Osteoblast (primary cell): ENCODE measurements at regions not wholly inside any gene's neighbourhood (a gene's known extent, or its start where the extent isn't known, plus 50 kb on each side); places are given as distances from the start of the nearest gene placed in this dataset.

Experiments
- DNase-seq: peaks from one replicate; pipeline ENCODE4 v3.0.0; 2011; ENCODE audit warnings: low spot score, mixed read lengths; ENCODE audit not compliant: insufficient read length; ENCODE audit errors: missing footprints
- H2AFZ ChIP-seq: 2 replicates; pipeline ENCODE4 v1.6.0; 2011; ENCODE audit warnings: mild to moderate bottlenecking, low read length
- H3K27ac ChIP-seq: 2 replicates; pipeline ENCODE4 v1.5.1; 2011; ENCODE audit warnings: mild to moderate bottlenecking, low read depth, low read length, moderate library complexity
- H3K27me3 ChIP-seq: 2 replicates; pipeline ENCODE4 v1.6.0; 2012; ENCODE audit warnings: mild to moderate bottlenecking, control low read depth, inconsistent platforms, low read length, moderate library complexity; ENCODE audit not compliant: insufficient read depth
- H3K36me3 ChIP-seq: 2 replicates; pipeline ENCODE4 v1.5.1; 2011; ENCODE audit warnings: mild to moderate bottlenecking, low read length, control low read depth, moderate library complexity; ENCODE audit not compliant: insufficient read depth
- H3K4me1 ChIP-seq: 2 replicates; pipeline ENCODE4 v1.5.1; 2011; ENCODE audit warnings: mild to moderate bottlenecking, low read length, control low read depth, moderate library complexity; ENCODE audit not compliant: insufficient read depth
- H3K4me2 ChIP-seq: 2 replicates; pipeline ENCODE4 v1.6.0; 2011; ENCODE audit warnings: mild to moderate bottlenecking, low read length; ENCODE audit not compliant: insufficient read depth
- H3K4me3 ChIP-seq: fragments of 200-600 bp; sonication (generic); 3 replicates; pipeline ENCODE4 v1.5.1; 2012; ENCODE audit warnings: mild to moderate bottlenecking, low read length, inconsistent platforms; ENCODE audit not compliant: insufficient read depth
- H3K79me2 ChIP-seq: 2 replicates; pipeline ENCODE4 v1.6.0; 2012; ENCODE audit warnings: mild to moderate bottlenecking, low read length, control low read depth, inconsistent platforms; ENCODE audit not compliant: insufficient read depth
- H3K9me3 ChIP-seq: 2 replicates; pipeline ENCODE4 v1.5.1; 2011; ENCODE audit warnings: low read depth, low read length, control low read depth
- H4K20me1 ChIP-seq: 2 replicates; pipeline ENCODE4 v1.6.0; 2012; ENCODE audit warnings: mild to moderate bottlenecking, low read length, control low read depth; ENCODE audit not compliant: insufficient read depth
- TF ChIP-seq, protein P1 (sequence below): IDR thresholded peaks from 2 replicates; pipeline ENCODE4 v1.5.1; 2011; ENCODE audit warnings: mild to moderate bottlenecking, low read depth, low read length, moderate library complexity; ENCODE audit errors: extremely low read depth

DNA sequence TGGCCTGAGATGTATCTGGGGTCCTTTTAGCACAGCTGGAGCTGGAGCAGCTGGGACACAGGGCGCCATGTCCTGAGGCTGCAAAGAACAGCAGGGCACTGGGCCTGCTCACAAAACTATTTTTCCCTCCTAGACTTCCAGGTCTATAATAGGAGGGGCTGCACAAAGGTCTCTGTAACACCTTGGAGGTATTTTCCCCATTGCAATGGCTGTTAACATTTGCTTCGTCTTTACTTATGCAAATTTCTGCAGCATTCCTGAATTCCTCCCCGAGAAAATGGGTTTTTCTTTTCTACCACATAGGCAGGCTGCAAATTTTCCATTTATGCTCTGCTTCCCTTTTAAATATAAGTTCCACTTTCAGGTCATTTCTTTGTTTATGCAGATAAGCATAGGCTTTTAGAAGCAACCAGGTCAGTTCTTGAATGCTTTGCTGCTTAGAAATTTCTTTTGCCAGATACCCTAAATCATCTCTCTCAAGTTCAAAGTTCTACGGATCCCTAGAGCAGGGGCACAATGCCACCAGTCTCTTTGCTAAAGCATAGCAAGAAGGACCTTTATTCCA lies 130.8 kb downstream of the PCSK1 start:
- no peak for DNase-seq

DNA sequence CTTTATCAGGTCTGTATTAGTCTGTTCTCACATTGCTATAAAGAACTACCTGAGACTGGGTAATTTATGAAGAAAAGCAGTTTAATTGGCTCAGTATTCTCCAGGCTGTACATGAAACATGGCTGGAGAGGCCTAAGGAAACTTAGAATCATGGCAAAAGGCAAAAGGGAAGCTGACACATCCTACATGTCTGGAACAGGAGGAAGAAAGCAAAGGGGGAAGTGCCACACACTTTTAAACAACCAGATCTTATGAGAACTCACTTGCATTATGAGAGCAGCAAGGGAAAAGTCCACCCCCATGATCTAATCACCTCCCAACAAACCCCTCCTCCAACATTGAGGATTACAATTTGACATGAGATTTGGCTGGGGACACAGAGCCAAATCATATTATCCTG lies 132.1 kb downstream of the PCSK1 start:
- no peak for DNase-seq
- Histone ChIP-seq H3K36me3 (no peaks in the 10 kb centered on the region), H3K9me3 (no peaks in the 10 kb centered on the region), H2AFZ (no peak overlapping the region), H3K4me1 (peaks cover 21% of the 10 kb centered on the region), H3K27me3 (no peaks in the 10 kb centered on the region), H4K20me1 (no peaks in the 10 kb centered on the region), H3K79me2 (no peaks in the 10 kb centered on the region), H3K4me3 (no peak overlapping the region), H3K27ac (no peak overlapping the region), H3K4me2 (no peak overlapping the region)
- TF ChIP-seq, protein P1, sequence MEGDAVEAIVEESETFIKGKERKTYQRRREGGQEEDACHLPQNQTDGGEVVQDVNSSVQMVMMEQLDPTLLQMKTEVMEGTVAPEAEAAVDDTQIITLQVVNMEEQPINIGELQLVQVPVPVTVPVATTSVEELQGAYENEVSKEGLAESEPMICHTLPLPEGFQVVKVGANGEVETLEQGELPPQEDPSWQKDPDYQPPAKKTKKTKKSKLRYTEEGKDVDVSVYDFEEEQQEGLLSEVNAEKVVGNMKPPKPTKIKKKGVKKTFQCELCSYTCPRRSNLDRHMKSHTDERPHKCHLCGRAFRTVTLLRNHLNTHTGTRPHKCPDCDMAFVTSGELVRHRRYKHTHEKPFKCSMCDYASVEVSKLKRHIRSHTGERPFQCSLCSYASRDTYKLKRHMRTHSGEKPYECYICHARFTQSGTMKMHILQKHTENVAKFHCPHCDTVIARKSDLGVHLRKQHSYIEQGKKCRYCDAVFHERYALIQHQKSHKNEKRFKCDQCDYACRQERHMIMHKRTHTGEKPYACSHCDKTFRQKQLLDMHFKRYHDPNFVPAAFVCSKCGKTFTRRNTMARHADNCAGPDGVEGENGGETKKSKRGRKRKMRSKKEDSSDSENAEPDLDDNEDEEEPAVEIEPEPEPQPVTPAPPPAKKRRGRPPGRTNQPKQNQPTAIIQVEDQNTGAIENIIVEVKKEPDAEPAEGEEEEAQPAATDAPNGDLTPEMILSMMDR: no peak

More for the DNA sequence above, 130.8 kb downstream of the PCSK1 start:
- TF ChIP-seq, protein P1: no peak
- Histone ChIP-seq H3K4me3 (no peak overlapping the region), H3K4me2 (no peak overlapping the region), H2AFZ (no peak overlapping the region), H3K36me3 (no peaks in the 10 kb centered on the region), H3K27ac (no peak overlapping the region), H3K4me1 (peaks cover 12% of the 10 kb centered on the region), H4K20me1 (no peaks in the 10 kb centered on the region), H3K9me3 (no peaks in the 10 kb centered on the region), H3K27me3 (no peaks in the 10 kb centered on the region), H3K79me2 (no peaks in the 10 kb centered on the region)

DNA sequence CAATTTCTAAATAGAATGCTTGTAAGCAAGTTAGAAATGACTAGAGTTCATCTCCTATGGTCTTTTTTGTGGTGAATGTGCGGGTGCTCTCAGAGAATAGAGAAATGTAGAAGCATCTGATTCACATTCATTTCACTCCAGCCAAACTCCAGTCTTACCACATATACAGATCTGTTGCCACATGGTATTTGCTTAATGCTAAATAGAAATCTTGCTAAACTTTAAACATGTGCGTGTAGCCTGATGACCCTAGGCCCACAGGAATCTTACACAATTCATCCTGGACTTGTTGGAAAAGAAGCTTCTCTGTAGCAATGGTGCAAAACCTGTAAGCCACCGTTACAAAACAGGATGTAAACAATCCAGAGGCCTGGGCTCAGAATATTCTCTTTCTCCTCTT lies 135.2 kb downstream of the PCSK1 start:
- peak overlapping the region; percentile 89 for H3K27ac ChIP-seq
- no peak for DNase-seq

DNA sequence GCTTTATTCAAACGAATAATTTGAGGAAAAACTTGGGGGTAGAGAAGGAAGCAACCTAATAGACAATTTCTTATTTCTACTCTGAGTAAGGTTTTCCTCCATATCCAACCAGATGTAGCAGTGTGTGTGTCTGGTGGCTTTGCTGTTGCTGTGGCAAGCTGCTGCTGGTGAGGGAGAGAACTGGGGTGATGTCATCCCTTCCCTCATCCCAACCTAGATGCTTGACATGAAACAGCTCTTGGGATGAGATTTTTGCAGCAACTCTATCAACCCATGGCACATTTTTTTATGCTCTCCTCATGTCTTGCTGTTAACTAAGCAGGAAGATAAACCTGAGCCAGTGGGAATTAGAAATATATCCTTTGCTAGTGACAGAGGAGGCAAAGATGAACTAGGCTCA lies 135.8 kb downstream of the PCSK1 start:
- no peak for DNase-seq
- H3K36me3 ChIP-seq: no peaks in the 10 kb centered on the region
- no peaks in the 10 kb centered on the region for H3K79me2 ChIP-seq
- H4K20me1 ChIP-seq: no peaks in the 10 kb centered on the region
- peak overlapping the region; percentile 89 for H3K27ac ChIP-seq
- H3K27me3 ChIP-seq: no peaks in the 10 kb centered on the region
- peak overlapping the region; percentile 2 for H2AFZ ChIP-seq
- TF ChIP-seq, protein P1: no peak
- no peaks in the 10 kb centered on the region for H3K9me3 ChIP-seq
- peaks cover 30% of the 10 kb centered on the region for H3K4me1 ChIP-seq
- peak overlapping the region; percentile 5 for H3K4me2 ChIP-seq
- H3K4me3 ChIP-seq: no peak overlapping the region

More for the DNA sequence above, 135.2 kb downstream of the PCSK1 start:
- Histone ChIP-seq H3K27me3 (no peaks in the 10 kb centered on the region), H3K9me3 (no peaks in the 10 kb centered on the region), H4K20me1 (no peaks in the 10 kb centered on the region), H3K4me2 (peak overlapping the region; percentile 5), H3K4me3 (no peak overlapping the region), H3K79me2 (no peaks in the 10 kb centered on the region), H3K36me3 (no peaks in the 10 kb centered on the region), H3K4me1 (peaks cover 30% of the 10 kb centered on the region), H2AFZ (no peak overlapping the region)
- TF ChIP-seq, protein P1: no peak
